HG02763 (cell line): ENCODE measurements at regions not wholly inside any gene's neighbourhood (a gene's known extent, or its start where the extent isn't known, plus 50 kb on each side); places are given as distances from the start of the nearest gene placed in this dataset.

Experiments used
- ATAC-seq: cut with Tn5 transposase; IDR thresholded peaks from one replicate; pipeline ENCODE4 v1.9.1; 2021; ENCODE audit warnings: mild to moderate bottlenecking, moderate library complexity; ENCODE audit not compliant: unreplicated experiment

DNA sequence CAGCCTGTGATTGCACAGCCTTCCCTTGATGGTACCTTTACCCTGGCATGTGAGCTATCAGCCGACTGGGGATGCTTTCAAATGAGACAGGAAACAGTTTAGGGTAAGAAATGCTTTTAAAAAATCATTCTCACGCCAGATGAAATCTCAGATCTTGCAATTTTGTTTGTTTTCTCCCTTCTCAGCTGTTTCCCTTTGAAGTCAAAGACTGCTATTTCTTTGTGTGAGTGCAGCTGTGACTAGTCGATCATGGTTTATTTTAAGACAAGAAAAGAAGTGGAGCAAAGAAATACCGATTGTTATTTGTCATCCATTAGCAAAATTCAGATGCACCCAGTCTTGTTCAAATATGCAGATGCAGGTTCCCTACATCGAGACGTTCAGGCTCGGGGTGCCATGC is 489.7 kb downstream of the QKI start:
- ATAC-seq, result no peak

DNA sequence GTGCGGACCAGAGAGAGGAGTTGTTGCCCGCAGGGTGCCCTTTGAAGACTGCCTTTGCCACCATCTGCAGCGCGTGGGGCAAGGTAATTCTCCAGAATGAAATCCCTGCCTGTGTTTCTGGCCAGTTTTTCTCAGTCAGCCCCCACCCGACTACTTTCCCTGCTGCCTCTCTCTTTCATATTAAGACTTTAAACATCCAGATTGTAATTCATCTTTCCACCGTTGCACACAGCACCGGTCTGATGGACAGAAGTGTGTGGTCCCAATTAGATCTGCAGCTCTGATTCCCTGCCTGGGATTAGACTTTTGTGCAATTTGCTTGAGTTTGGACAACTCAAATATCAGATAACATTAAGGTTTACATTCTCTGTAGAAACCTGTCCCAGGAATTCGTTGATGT is 489.0 kb downstream of the QKI start:
- ATAC-seq, result no peak

DNA sequence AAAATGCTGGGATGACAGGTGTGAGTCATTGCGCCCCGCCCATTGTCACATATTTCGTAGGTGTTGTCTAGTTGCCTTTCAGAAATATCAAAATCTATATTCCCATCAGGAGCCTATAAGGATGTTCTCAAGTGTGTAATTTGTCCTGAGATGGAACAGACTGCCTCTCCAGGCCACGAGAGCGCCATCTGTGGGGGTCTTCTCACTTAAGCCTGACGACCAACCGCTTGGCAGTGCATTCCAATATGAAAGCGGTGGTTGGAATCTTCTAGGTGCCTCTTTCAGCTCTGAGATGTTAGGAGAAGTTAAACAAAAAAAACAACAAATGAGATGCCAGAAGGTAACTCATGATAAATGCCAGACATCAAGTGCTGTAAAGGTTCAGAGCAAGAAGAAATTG is 488.5 kb downstream of the QKI start:
- ATAC-seq, result no peak

DNA sequence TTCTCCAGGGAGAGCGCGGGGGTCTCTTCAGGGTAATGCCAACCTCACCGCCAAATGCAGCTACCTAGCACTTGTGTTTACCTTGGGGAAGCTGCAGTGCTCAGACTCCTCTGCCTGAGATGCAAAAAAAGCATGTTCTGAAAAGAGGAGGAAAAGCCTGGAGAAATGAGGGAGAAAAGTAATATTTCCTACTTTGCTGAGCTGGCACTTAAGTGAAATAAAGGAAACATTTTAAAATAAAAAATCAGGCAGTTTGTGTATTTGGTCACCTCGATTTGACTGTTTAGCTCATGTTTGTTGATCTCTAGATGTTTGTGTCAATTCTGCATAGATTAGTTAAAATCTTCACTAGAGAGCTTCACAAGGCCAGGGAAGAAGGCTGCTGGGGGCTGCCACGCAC is 487.2 kb downstream of the QKI start:
- ATAC-seq, result no peak

DNA sequence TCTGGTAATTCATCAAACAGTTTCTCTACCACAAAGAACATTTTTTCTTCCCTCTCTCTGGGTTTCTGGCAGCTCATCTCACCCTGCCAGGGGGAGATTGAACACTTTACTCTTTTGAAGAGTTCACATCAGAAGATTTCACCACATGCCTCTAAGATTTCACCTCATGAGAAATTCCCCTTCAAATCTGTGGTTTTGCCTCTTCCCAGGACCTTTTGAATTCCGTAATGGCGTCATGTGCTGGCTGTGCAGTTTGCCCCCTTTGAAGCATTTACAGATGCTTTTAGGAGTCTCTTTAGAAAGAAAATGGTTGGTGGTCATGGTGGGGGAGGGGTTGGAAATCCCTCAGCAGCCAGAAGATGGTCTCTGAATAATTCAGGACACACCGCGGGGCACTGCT is 486.1 kb downstream of the QKI start:
- no peak for ATAC-seq

DNA sequence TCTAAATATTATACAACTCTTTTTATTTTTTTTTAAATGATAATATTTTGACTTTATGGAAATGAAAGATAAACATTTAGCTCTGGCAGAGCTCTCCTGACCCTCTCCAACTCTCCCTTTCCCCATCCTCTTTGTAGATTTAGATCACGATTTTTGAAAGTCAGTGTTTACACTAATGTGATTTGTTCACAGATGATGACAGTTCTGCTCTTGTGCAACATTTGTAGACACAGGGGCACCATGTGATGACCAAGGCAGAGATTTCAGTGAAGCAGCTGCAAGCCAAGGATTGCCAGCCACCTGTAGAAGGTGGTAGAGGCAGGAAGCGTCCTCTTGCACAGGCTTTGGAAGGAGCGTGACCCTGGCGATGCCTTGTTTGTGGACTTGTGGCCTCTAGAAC is 483.2 kb downstream of the QKI start:
- ATAC-seq, result no peak

DNA sequence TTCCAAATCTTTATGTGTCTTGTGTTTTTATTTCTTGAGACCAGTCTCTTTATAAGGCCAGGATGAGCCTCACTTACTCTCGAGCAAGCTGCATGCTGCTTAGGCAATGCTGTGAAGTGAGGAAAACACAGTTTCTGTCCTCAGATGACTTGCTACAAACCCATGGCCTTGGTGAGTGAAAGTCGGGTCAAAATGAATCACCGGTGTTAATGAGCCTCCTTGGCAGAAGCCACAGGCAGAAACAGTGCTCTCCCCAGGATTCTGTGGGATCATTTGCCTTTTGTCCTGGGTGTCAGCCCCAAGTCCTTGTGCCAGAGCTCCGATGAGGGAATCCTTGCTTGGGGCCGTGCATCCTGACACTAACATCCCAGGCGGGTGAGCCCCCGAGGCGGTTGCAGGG is 482.5 kb downstream of the QKI start:
- no peak for ATAC-seq

DNA sequence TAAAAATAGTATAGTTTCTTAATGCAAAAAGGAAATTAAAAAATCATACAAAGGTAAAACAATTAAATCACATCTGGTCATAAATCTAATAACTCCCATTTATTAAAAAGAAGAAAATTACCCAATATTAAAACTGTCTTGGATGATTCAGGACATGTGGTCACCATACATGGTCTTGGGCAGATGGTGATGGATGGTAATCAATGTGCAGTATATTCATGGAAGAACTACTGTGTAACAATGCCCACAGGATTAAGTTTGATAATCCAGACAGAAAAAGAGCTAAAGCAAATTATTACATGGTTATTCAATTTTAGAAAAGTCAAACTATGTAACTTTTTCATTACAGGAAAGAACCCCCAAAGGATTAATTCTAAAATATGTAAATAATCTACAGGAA is 480.6 kb downstream of the QKI start:
- no peak for ATAC-seq

DNA sequence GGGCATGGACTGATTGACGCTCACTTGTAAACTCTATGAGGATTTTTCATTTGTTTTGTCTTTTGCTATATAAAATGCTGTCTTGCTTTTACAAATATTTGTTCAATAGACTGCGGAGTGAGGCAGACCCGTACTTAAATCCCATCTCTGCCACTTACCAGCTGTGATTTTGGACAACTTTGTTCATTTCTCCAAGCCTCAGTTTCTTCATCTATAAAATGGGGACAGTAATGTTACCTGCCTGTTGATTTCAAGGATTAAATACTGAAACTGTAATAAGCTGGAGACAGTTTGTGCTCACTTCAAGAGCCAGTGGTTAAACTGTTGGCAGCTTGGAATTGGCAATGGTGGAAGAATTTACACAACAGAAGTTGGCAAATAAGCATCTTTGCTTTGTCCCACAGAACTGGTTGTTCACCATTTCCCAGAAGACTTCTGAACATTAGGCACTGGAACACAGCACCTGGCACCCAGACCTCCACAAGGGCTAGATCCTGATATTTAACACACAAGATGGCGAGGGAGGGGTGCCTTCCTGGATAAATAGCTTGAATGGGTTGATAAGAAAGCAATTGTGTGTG is 479.2 kb downstream of the QKI start:
- ATAC-seq, result no peak

DNA sequence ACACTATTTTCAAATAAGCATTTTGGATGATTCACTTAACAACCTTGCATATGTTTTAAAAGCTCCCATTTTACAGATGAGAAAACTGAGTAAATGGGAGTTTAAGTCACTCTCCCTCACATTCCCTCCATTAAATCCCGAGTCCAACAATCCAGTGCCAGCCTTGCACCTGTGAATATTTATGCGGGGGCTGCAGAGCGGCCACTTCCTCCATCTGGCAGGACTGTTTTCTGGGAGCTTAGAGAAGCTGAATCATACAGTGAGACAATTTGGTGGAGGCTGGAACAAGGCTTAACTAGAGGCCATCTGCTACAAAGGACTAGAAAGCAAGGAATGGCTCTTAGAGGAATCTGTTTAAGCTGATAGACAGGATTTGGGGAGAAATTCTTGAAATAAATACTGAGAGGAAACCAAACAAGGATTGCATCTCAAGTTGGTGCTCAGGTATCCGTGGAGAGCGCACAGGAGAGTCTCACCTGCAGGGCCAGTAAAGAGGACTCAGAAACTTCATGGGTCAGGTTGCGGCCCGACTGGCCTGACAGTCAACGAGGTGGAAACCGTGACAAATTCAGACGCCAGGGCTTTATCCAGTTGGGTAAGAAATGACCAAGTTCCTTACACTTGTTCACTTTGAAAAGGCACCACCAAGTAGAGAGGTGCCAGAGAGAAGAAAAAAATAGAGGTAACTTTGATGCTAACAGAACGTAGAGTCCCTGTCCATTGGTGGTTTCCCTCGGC is 478.5 kb downstream of the QKI start:
- no peak for ATAC-seq

DNA sequence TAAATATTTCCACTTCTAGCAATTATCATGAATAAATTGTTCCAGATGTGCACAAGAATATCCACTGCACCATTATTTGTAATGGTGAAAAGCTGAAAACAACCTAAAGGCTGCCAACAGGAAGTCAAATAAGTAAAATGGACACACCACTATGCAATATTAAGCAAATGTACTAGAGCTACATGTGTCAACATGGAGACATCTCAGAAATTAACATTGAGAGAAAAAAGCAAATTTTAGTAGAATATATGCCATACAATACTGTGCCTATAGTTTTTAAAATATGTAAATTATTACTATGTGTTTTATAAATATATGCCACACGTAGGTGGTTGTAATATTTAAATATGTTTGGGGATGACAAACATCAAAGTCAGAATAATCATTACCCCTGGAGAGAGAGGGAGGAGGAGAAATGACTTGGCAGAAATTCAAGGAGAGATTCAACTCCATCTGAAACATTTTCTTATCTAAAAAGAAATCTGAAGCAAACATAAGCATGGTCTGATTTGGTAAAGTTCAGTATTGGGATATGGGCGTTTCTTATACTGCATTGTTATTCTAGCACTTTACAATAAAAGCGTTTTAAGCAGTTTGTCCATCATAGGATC is 475.5 kb downstream of the QKI start:
- ATAC-seq, result no peak

DNA sequence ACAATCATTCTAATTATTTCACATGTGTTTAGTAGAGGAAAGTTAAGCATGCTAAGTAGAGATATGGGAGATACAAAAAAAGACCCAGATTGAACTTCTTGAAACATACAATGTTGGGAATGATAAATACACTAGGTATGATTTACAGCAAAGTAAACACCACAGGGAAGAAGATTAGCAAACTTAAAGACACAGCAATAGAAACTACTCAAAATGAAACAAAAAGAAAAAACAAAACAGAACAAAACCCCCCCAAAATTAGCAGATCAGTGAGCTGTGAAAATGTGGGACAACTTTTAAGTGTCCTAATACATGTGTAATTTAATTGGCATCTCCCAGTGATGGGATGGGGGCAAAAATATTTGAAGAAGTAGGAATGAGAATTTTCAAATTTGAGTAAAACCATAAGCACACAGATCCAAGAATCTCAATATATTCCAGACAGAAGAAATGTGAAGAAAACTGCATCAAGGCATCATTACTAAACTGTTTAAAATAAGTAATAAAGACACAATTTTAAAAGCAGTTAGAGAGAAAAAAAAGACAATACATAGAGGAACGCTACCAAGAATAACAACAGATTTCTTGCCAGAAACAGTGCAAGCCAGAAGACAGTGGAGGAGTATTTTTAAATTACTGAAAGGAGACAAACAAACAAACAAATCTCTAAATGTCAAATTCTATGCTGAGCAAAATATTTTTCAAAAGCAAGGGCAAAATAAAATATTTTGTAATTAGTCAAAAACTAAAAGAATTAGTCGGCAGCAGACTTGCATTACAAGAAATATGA is 473.7 kb downstream of the QKI start:
- ATAC-seq, result no peak

DNA sequence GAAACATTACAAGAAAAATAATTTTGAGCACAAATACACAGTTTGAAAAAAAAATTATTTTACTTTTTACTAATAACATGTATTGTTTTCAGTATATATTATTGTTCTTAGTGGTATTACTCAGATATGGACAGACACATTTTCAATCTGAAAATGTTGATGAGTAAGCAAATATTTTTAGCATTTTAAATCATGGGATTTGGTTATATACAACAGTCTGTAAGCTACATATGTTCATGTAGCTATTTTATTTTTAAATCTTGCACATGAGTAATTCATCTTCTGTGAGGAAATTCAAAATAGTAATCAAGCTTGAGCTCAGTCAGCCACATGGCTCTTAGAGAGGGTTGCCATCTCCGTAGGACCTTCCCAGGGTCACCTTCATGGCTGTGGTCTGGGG is 471.9 kb downstream of the QKI start:
- no peak for ATAC-seq

DNA sequence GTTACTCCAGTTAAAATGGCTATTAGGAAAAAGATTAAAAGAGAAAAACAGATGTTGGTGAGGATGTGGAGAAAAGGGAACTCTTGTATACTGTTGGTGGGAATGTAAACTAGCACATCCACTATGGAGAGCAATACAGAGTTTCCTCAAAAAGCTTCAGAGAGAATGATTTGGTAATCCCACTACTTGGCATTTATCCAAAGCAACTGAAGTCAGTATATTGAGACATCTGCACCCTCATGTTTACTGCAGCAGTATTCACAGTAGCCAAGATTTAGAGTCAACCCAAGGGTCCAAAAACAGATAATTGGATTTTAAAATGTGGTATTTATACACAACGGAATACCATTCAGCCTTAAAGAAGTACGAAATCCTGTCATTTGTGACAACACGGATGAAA is 469.5 kb downstream of the QKI start:
- no peak for ATAC-seq

DNA sequence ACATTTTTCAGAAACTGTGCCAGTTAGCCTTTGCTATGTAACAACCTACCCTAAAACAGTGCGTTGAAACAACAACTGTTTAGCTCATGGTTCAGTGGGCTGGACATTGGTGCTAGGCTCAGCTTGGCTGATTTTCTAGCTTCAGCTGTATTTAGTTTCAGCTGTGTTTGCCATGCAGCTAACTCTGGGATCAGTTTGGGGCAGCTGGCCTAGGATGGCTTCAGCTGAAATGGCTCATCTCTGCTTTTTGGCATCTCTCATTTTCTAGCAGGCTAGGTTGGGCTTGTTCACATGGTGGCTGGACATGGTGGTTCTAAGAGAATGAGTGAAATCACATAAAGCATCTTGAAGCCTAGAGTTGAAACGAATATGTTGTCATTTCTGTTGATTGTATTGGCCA is 464.2 kb downstream of the QKI start:
- no peak for ATAC-seq

DNA sequence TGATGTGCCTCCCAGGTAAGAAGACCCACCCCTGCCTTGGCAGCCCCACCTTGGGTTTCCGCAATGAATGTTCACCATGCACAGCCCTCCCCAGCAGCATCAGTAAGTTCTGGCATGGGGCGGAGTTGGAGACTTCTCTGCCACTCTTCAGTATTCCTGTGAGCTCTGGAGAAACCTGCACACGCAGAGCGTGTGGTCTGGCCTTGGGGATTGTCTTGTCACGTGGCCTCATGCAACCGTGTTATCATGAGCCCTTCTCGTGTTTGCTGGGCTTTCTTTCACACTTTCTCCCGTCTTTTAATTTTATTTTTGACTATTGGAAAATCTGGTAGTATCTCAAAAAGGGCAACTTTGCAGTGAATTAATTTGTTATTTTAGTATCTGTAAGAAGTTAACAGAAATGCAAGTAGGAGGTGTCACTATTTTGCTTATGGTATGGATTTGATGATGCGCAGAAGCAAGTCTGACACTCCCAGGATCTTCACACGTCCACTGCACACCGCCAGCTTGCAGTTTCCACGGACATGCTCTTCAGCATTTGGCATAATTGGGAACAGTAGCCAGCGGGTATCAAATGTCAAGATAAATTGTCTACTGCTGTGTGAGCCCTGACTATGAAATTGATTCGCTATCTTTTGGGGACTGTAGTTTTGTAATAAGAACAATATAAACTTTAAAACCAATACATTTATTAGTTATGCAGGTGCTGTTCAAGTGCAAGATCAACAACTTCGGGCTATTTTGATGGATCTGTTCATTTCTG is 463.5 kb downstream of the QKI start:
- no peak for ATAC-seq

DNA sequence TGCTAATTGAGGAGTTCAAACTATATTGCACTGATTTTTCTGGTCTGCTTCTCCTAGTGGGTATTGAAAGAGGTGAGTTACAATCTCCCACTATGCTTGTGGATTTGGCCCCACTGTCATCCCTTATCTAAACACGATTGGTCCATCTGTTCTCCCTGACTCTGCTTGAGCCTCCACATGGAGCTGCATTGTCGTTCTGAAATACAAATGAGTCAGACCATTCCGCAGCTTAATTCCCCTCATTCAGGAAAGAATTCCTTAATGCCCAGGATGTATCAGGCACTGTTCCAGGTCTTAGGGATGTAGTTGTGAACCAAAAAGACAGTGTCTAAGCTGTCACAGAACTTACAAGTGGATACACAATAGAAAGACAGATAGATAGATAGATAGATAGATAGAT is 461.9 kb downstream of the QKI start:
- ATAC-seq, result no peak

DNA sequence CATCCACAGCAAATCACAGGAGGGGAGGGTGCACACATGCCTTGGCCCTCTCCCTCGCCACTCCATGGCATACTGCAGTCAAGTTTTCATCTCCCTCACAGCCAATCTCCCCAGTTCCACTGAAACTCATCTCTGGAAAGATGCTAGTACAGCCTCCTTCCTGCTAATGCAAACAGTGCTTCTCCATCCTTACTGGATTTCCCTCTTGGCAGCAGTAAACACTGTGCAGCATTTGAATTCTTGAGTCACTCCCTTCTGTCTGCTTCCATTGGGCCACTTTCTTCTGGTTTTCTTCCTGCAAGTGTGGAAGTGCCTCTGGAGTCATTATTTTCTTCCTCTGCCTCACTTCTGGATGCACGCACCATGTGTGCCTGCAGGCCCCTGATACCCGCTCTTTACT is 460.3 kb downstream of the QKI start:
- ATAC-seq, result no peak

DNA sequence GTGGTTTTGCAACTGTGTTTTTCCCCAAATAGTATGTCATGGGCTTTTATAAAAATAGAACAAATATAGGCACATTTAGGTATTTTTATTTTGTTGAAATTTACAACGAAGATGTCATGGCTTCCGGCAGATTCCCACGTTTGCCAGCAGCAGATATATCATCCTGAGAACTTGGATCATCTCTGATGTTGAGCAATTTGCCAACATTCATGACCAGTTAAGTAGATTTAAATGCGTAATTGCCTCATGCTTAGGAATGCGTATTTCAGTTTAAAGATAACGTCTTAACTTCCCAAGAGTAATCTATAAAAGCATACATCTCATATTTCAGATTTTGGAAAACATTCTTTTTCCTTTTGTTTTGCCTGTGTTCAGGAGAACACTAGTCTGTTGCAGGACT is 457.8 kb downstream of the QKI start:
- no peak for ATAC-seq

DNA sequence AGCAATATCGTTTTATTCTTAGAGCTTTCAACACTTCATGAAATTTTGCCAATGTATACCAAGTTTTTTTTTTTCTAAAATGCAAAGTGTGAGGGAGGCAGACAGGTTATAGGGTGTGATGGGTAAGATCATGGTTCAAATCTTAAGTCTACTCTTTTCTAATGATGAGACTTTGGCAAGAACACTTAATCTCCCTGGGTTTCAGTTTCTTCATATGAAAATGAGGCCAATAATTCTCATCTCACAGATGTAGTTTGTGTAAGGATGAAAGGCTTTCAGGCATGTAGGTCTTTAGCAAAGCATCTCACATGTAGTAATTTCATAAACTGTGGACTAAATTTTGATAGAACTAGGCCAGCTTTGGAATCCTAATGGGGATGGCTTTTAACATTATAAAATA is 457.1 kb downstream of the QKI start:
- no peak for ATAC-seq
